AG10803 (cell line): ENCODE measurements at regions not wholly inside any gene's neighbourhood (a gene's known extent, or its start where the extent isn't known, plus 50 kb on each side); places are given as distances from the start of the nearest gene placed in this dataset.

Experiments used
- DNase-seq: peaks from one replicate; pipeline ENCODE4 v3.0.0; 2010; ENCODE audit warnings: low read depth
- H3K4me3 ChIP-seq: 2 replicates; pipeline ENCODE4 v1.5.1; 2011; ENCODE audit warnings: mild to moderate bottlenecking, low read length, control low read depth
- CTCF ChIP-seq: conservative IDR thresholded peaks from 2 replicates; pipeline ENCODE4 v1.5.1; 2011; ENCODE audit warnings: mild to moderate bottlenecking, low read length, control low read depth, inconsistent platforms

DNA sequence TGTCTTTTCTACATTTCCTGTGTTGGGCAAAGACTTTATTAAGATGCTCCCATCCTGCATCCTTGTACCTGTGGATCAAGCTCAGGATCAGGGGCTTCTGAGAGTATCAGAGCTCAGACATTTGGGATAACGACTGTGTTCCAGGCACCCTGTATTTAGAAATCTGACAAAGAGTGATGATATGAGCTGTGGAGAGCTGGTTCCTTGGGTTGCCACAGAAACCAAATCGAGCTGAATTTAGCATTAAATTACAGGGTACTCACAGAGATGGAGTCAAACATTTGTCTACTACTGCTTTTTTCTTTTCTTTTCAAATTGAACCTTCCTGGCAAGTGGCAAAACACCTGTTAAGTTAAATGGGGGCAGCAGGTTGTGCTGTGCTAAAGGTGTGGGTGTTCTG is 110.6 kb downstream of the XCL2 start:
- TF ChIP-seq CTCF: no peak
- no peak for DNase-seq
- no peak overlapping the region for H3K4me3 ChIP-seq

DNA sequence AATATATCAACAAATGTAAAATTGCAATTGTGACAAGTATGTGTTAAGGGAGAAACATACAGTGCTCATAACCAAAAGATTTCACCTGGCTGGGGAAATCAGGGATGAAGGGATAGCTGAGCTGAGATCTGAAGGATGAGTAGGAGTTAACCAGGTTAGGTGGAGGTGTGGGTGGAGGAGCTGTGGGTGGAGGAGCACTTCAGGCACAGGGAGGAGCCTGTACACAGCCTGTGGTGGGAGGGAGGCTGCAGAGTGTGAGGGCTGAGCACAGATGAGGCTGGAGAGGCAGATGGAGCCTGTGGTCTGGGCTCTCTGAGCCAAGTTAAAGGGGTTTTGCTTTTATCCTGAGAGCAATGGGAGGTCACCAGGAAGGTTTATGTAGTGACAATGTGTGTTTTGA is 111.9 kb downstream of the XCL2 start:
- no peak for DNase-seq
- no peak overlapping the region for H3K4me3 ChIP-seq
- no peak for TF ChIP-seq CTCF

DNA sequence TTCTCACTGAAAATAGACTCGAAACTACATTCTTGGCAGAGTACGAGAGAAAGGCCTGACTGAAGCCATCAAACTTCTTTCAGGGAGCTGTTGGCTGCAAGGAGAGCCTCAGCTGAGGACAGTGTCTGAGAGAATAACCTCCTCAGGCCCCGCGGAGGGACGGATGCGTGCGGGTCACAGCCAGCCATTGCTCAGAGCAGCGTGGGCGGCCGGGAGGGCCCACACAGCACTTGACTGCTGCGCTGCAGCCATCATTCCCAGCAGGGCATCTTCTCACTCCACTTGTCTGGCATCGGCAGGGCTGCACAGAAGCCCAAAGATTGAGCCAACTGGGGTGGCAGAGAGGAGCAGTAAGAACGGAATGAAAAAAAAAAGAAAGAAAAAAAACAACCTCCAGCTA is 113.5 kb downstream of the XCL2 start:
- TF ChIP-seq CTCF: no peak
- DNase-seq: no peak

GRCh38 chr1:168428063-168428731 is 115.6 kb downstream of the XCL2 start:
- H3K4me3 ChIP-seq: no peak overlapping the region
- TF ChIP-seq CTCF: no peak
- DNase-seq: peak; percentile 59

More for the DNA sequence above, 113.5 kb downstream of the XCL2 start:
- no peak overlapping the region for H3K4me3 ChIP-seq

DNA sequence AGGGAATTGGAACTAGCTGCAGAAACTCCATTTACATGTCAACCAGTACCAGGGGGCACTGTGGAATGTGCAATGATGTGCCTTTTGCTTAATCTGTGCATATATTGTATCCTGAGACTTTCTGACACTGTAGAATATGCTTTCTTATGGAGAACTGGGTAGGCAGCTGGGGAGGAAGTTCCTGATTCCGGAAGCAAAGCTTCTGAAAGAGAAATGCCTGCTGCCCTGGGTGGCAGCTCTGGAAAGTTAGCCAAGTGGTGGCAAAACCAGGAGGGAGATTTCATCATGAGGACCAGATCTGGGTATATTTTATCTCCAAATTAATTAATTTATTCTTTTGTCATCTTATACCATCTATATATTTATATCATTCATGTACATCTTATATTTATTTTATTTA is 116.7 kb downstream of the XCL2 start:
- H3K4me3 ChIP-seq: no peak overlapping the region
- TF ChIP-seq CTCF: no peak
- no peak for DNase-seq

DNA sequence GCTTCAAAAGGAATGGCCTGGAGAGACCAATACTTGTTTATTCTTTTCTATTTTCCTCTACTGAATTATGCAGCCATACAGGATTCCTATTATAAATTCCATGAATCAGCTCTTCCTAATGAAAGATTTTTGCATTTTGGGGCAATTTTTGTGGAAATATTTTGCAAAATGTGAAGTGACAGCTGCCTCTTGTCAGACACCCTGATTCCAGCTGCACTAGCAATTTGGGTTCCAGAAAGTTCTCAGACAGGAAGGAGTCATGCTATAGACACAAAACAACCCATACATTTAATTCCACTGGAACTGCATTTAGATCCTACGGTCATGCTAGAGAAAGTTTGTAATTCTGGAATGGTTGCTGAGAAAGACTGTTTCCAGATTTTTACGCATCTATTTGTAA is 119.5 kb downstream of the XCL2 start:
- no peak for DNase-seq
- no peak for TF ChIP-seq CTCF
- H3K4me3 ChIP-seq: no peak overlapping the region

DNA sequence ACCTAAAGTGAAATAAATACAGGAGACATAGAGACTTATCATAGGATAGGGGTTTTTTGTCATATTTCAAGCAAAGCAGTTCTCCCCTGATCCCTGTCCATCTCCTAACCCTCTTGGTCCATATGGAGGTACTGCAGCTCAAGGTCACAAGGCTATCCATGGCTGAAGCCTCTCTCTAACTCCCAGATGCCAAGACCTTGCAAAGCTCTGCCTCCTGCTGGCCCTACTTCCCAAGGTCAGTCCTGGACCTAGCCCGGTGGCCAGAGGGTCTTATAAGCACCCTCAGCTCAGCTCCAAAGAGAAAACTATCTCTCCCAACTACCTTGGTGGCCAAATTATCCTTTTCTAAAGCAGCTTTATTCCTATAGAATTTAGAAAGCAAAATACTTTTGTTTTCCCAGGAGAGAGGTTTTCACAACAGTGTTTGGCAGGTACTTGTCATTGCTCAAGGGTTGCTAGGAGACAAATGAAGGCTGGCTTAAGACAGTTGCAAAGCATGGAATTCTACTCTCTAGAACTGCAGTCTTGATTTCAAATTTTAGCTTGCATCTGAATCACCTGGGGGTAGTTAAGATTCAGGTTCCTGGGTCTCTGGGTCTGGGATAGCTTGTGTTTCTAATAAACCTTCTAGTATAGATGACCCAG is 121.5 kb downstream of the XCL2 start:
- TF ChIP-seq CTCF: no peak

More for the DNA sequence above, 121.5 kb downstream of the XCL2 start:
- no peak overlapping the region for H3K4me3 ChIP-seq
- DNase-seq: peak; percentile 12
